GM12878 (cell line): ENCODE measurements at regions not wholly inside any gene's neighbourhood (a gene's known extent, or its start where the extent isn't known, plus 50 kb on each side); places are given as distances from the start of the nearest gene placed in this dataset.
"Not testable (repeated sequence)": the region's sequence is repeated elsewhere in the genome, so short reads cannot be mapped to it uniquely, and the experiment has no call there.

Experiments
- ATAC-seq: fragments of 200-7000 bp; cut with Tn5 transposase; 3 replicates; pipeline ENCODE4 v1.9.1; 2020; ENCODE audit warnings: mild to moderate bottlenecking, moderate library complexity
- BruUV-seq: library from RNA; stranded (reverse); fragments of 400-500 nt; replicated peaks from 2 replicates; lab custom pipeline; 2021; lab: Mats Ljungman, UMichigan
- CTCF ChIA-PET: fragments of 300-600 bp; sonication (Branson Sonifier 250); formaldehyde crosslinking; extraction: SDS; loops from one replicate; lab custom pipeline; 2021; ENCODE audit warnings: inconsistent platforms; lab: Yijun Ruan, JAX
- POLR2A ChIA-PET: fragments of 350-600 bp; formaldehyde crosslinking; extraction: SDS; loops from one replicate; lab custom pipeline; 2021; ENCODE audit warnings: inconsistent platforms; lab: Charles Lee
- RAD21 ChIA-PET: fragments of 300-600 bp; sonication (Branson Sonifier 250); formaldehyde crosslinking; loops from one replicate; lab custom pipeline; 2023; ENCODE audit warnings: antibody characterized with exemption; ENCODE audit not compliant: unreplicated experiment; lab: Charles Lee
- SMC1A ChIA-PET: fragments of 300-600 bp; sonication (Branson Sonifier 250); formaldehyde crosslinking; loops from one replicate; lab custom pipeline; 2023; ENCODE audit not compliant: unreplicated experiment, uncharacterized antibody; lab: Charles Lee
- DNase-seq: peaks from one replicate; pipeline ENCODE4 v3.0.0-alpha.2; 2011; ENCODE audit warnings: low read depth, low spot score
- FAIRE-seq: peaks from 3 replicates; lab custom pipeline; 2011; peaks lifted over from hg19 to GRCh38; lab: Jason Lieb, UNC
- H2AFZ ChIP-seq: 2 replicates; pipeline ENCODE4 v1.6.0; 2011; ENCODE audit warnings: low read depth, low read length, control low read depth; ENCODE audit not compliant: control insufficient read depth
- H3K27ac ChIP-seq: 2 replicates; pipeline ENCODE4 v1.5.1; 2011; ENCODE audit warnings: control low read depth; ENCODE audit not compliant: control insufficient read depth, insufficient read depth
- H3K27me3 ChIP-seq, 2 experiments: replicated peaks in 1 of 2; 2 replicates each; pipeline versions ENCODE4 v1.6.0 to v1.6.1; 2011; ENCODE audit warnings: low read length in 1 of 2; ENCODE audit not compliant: control insufficient read depth in 2 of 2, insufficient read depth in 2 of 2
- H3K36me3 ChIP-seq, 2 experiments: 2 replicates each; pipeline ENCODE4 v1.5.1; 2011; ENCODE audit warnings: low read length in 1 of 2; ENCODE audit not compliant: control insufficient read depth in 2 of 2, insufficient read depth in 2 of 2
- H3K4me1 ChIP-seq: 2 replicates; pipeline ENCODE4 v1.6.1; 2011; ENCODE audit warnings: mild to moderate bottlenecking, low read length, moderate library complexity, mixed read lengths; ENCODE audit not compliant: control insufficient read depth, insufficient read depth
- H3K4me2 ChIP-seq: 2 replicates; pipeline ENCODE4 v1.6.0; 2011; ENCODE audit warnings: control low read depth; ENCODE audit not compliant: control insufficient read depth, insufficient read depth
- H3K4me3 ChIP-seq: fragments of 200-600 bp; sonication (generic); 2 replicates; pipeline ENCODE4 v1.5.1; 2016
- H3K79me2 ChIP-seq: 2 replicates; pipeline ENCODE4 v1.6.0; 2011; ENCODE audit warnings: low read length; ENCODE audit not compliant: control insufficient read depth, insufficient read depth
- H3K9ac ChIP-seq: 2 replicates; pipeline ENCODE4 v1.8.0; 2011; ENCODE audit warnings: low read length, control low read depth, mixed read lengths; ENCODE audit not compliant: control insufficient read depth, insufficient read depth
- H3K9me3 ChIP-seq: replicated peaks from 3 replicates; pipeline ENCODE4 v1.5.1; 2011; ENCODE audit warnings: mild to moderate bottlenecking, low read length; ENCODE audit not compliant: control insufficient read depth, insufficient read depth
- H4K20me1 ChIP-seq: 2 replicates; pipeline ENCODE4 v1.6.0; 2011; ENCODE audit not compliant: control insufficient read depth, insufficient read depth
- BACH1 ChIP-seq: fragments of 450-650 bp; IDR thresholded peaks from 2 replicates; pipeline ENCODE4 v1.6.1; 2017; ENCODE audit warnings: mild to moderate bottlenecking, borderline replicate concordance
- CHD2 ChIP-seq: IDR thresholded peaks from 2 replicates; pipeline ENCODE4 v1.6.1; 2011; ENCODE audit warnings: low read depth, low read length, improper control_type of control experiment, borderline replicate concordance
- CREB1 ChIP-seq: IDR thresholded peaks from 2 replicates; pipeline ENCODE4 v1.6.1; 2012; ENCODE audit warnings: low read depth, mild to moderate bottlenecking, inconsistent platforms
- E2F8 ChIP-seq: fragments of 450-650 bp; IDR thresholded peaks from 2 replicates; pipeline ENCODE4 v1.6.1; 2018; ENCODE audit warnings: mild to moderate bottlenecking, low read depth, moderate library complexity; ENCODE audit not compliant: partially characterized antibody
- EZH2 ChIP-seq: IDR thresholded peaks from 2 replicates; pipeline ENCODE4 v1.6.1; 2012; ENCODE audit warnings: low read depth, mild to moderate bottlenecking, control low read depth, inconsistent platforms, low read length, borderline replicate concordance; ENCODE audit not compliant: control insufficient read depth
- HDAC6 ChIP-seq: fragments of 200-600 bp; sonication (generic); IDR thresholded peaks from one replicate; pipeline ENCODE4 v1.8.0; 2017; ENCODE audit warnings: antibody characterized with exemption; ENCODE audit not compliant: unreplicated experiment
- NR2F1 ChIP-seq: fragments of 450-650 bp; conservative IDR thresholded peaks from 2 replicates; pipeline ENCODE4 v1.6.1; 2017; ENCODE audit warnings: mild to moderate bottlenecking
- PKNOX1 ChIP-seq: fragments of 450-650 bp; IDR thresholded peaks from 2 replicates; pipeline ENCODE4 v1.6.1; 2016; ENCODE audit warnings: mild to moderate bottlenecking
- SIX5 ChIP-seq: IDR thresholded peaks from 2 replicates; pipeline ENCODE4 v1.6.1; 2011; ENCODE audit warnings: mild to moderate bottlenecking, low read depth, low read length, moderate library complexity; ENCODE audit not compliant: severe bottlenecking
- SMAD1 ChIP-seq: fragments of 450-650 bp; IDR thresholded peaks from 2 replicates; pipeline ENCODE4 v1.6.1; 2018; ENCODE audit warnings: mild to moderate bottlenecking, low read depth; ENCODE audit not compliant: partially characterized antibody
- ZNF622 ChIP-seq: fragments of 450-650 bp; IDR thresholded peaks from 2 replicates; pipeline ENCODE4 v1.6.1; 2017; ENCODE audit warnings: mild to moderate bottlenecking, inconsistent platforms
- WGBS: methylation state at CpG from one replicate; pipeline ENCODE4 v1.1.6; 2016; ENCODE audit warnings: low lambda C conversion rate; ENCODE audit not compliant: insufficient replicate concordance, insufficient coverage; ENCODE audit errors: missing lambda C conversion rate; 5-methylcytosine and 5-hydroxymethylcytosine counted together
- in situ Hi-C: fragments of 300-500 bp; cut with MboI; formaldehyde crosslinking; loops from 9 replicates; pipeline ENCODE4 v1.14.3; 2018; ENCODE audit warnings: mixed read lengths
- intact Hi-C: fragments of 100-400 bp; cut with micrococcal nuclease; formaldehyde crosslinking; loops from one replicate; pipeline ENCODE4 v1.14.2; 2022; ENCODE audit not compliant: unreplicated experiment
- TF ChIP-seq, protein P1 (sequence below): fragments of 450-650 bp; IDR thresholded peaks from 2 replicates; pipeline ENCODE4 v1.6.1; 2016; ENCODE audit warnings: mild to moderate bottlenecking

DNA sequence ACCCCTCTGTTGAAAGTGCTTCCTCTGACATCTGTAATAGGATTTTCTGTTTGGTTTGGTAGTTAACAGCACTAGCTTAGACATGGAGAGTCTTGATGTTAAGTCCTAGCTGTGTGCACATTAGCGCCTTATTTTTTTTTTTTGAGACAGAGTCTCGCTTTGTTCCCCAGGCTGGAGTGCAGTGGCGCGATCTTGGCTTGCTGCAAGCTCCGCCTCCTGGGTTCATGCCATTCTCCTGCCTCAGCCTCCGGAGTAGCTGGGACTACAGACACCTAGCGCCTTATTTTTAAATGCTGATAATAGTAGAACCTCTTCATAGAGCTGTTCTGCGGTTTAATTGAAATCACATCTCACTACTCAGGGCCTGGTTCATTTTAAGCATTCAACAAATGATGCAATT is 131.5 kb downstream of the PLCE1 start:
- DNase-seq, H4K20me1 ChIP-seq, intact Hi-C loops, H2AFZ ChIP-seq, H3K79me2 ChIP-seq, BruUV-seq, H3K4me2 ChIP-seq, H3K9ac ChIP-seq, SMC1A ChIA-PET, POLR2A ChIA-PET, H3K36me3 ChIP-seq, FAIRE-seq, H3K27ac ChIP-seq, in situ Hi-C loops, H3K4me1 ChIP-seq, ATAC-seq, H3K4me3 ChIP-seq, CTCF ChIA-PET, H3K27me3 ChIP-seq, RAD21 ChIA-PET, H3K9me3 ChIP-seq: not testable (repeated sequence)
- 38% methylated on average over 8 of the region's 8 CpGs for WGBS

DNA sequence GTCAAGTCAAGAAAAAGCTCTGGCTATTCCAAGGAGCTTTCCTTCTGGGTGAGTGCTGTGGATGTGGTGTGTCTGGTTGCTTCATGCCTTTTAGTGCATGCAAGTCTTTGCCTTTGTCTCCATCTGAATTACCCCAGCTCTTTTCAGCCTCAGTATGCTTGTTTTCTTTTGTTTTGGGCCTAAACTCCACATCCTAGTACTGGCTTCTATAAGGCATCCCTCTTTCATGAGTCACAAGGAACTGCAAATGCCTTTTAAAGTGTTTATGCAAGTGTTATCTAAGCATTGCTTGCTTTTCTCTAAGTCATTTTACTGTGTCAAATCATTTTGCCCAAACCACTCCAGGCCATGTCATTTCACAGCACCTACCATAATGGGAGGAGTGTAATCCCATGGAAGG is 132.1 kb downstream of the PLCE1 start:
- ChIA-PET CTCF (no interaction called here), SMC1A (no interaction called here), POLR2A (no interaction called here), RAD21 (no interaction called here)
- DNase-seq (no peak), FAIRE-seq (no peak), ATAC-seq (no peak)
- intact Hi-C loops (no loop called here), in situ Hi-C loops (no loop called here)
- Histone ChIP-seq H3K79me2 (no peaks in the 10 kb centered on the region), H4K20me1 (no peaks in the 10 kb centered on the region), H3K4me1 (no peaks in the 10 kb centered on the region), H3K4me2 (no peak overlapping the region), H2AFZ (no peak overlapping the region), H3K9ac (no peak overlapping the region), H3K27ac (no peak overlapping the region), H3K9me3 (no peaks in the 10 kb centered on the region), H3K36me3 (no peaks in the 10 kb centered on the region), H3K4me3 (no peak overlapping the region), H3K27me3 (no peaks in the 10 kb centered on the region; a peak in 1 of 4 replicates)
- no TSS peak for BruUV-seq
- no peak for TF ChIP-seq SMAD1
- no peak for TF ChIP-seq EZH2
- TF ChIP-seq NR2F1, result no peak
- no peak for TF ChIP-seq PKNOX1
- no peak for TF ChIP-seq CHD2
- TF ChIP-seq SIX5, result no peak
- TF ChIP-seq CREB1, result no peak
- TF ChIP-seq E2F8, result no peak
- no peak for TF ChIP-seq HDAC6
- no peak for TF ChIP-seq BACH1
- TF ChIP-seq, protein P1, sequence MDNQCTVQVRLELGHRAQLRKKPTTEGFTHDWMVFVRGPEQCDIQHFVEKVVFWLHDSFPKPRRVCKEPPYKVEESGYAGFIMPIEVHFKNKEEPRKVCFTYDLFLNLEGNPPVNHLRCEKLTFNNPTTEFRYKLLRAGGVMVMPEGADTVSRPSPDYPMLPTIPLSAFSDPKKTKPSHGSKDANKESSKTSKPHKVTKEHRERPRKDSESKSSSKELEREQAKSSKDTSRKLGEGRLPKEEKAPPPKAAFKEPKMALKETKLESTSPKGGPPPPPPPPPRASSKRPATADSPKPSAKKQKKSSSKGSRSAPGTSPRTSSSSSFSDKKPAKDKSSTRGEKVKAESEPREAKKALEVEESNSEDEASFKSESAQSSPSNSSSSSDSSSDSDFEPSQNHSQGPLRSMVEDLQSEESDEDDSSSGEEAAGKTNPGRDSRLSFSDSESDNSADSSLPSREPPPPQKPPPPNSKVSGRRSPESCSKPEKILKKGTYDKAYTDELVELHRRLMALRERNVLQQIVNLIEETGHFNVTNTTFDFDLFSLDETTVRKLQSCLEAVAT, result no peak
- TF ChIP-seq ZNF622, result no peak
